Central memory CD8-positive, alpha-beta T cell (primary cell): ENCODE measurements at regions not wholly inside any gene's neighbourhood (a gene's known extent, or its start where the extent isn't known, plus 50 kb on each side); places are given as distances from the start of the nearest gene placed in this dataset.
"Not testable (repeated sequence)": the region's sequence is repeated elsewhere in the genome, so short reads cannot be mapped to it uniquely, and the experiment has no call there.

Experiments
- ATAC-seq: fragments of 150-1000 bp; cut with Tn5 transposase; replicated peaks from 2 replicates; pipeline ENCODE4 v1.10.0; 2022; ENCODE audit warnings: mild to moderate bottlenecking, moderate FRiP score, moderate number of reproducible peaks; ENCODE audit not compliant: poor library complexity, severe bottlenecking; ENCODE audit errors: extremely low read depth
- DNase-seq, 2 donors: peaks; one replicate each; pipeline ENCODE4 v3.0.0; 2021; ENCODE audit warnings: low spot score in 2 of 2
- H3K27ac Mint-ChIP-seq: one replicate; pipeline ENCODE4 v1.8.0; 2022; ENCODE audit warnings: low read depth, mild to moderate bottlenecking, moderate library complexity, mixed read lengths
- H3K27me3 Mint-ChIP-seq: one replicate; pipeline ENCODE4 v1.8.0; 2022; ENCODE audit warnings: mixed read lengths
- H3K36me3 Mint-ChIP-seq: one replicate; pipeline ENCODE4 v1.8.0; 2022; ENCODE audit warnings: mild to moderate bottlenecking, moderate library complexity, mixed read lengths; ENCODE audit not compliant: insufficient read depth
- H3K4me1 Mint-ChIP-seq: one replicate; pipeline ENCODE4 v1.8.0; 2022; ENCODE audit warnings: mixed read lengths
- H3K4me3 Mint-ChIP-seq: one replicate; pipeline ENCODE4 v1.8.0; 2022; ENCODE audit warnings: mild to moderate bottlenecking, moderate library complexity, mixed read lengths
- H3K9me3 Mint-ChIP-seq: one replicate; pipeline ENCODE4 v1.8.0; 2022; ENCODE audit warnings: mixed read lengths

GRCh38 chr5:20771338-20771737, 783.3 kb upstream of the CDH18 start:
- H3K4me3 Mint-ChIP-seq, H3K9me3 Mint-ChIP-seq, H3K36me3 Mint-ChIP-seq, H3K27ac Mint-ChIP-seq, ATAC-seq, DNase-seq, H3K27me3 Mint-ChIP-seq, H3K4me1 Mint-ChIP-seq: not testable (repeated sequence)

- not testable (repeated sequence) for H3K4me1 Mint-ChIP-seq, DNase-seq, ATAC-seq, H3K4me3 Mint-ChIP-seq, H3K27ac Mint-ChIP-seq, H3K36me3 Mint-ChIP-seq, H3K9me3 Mint-ChIP-seq, H3K27me3 Mint-ChIP-seq
These were observed 777.1 kb upstream of the CDH18 start for GRCh38 chr5:20765074-20765473.

- not testable (repeated sequence) for H3K27ac Mint-ChIP-seq, H3K4me3 Mint-ChIP-seq, H3K27me3 Mint-ChIP-seq, H3K36me3 Mint-ChIP-seq, DNase-seq, H3K4me1 Mint-ChIP-seq, H3K9me3 Mint-ChIP-seq, ATAC-seq
These were observed 771.5 kb upstream of the CDH18 start for GRCh38 chr5:20759459-20759858.

- not testable (repeated sequence) for H3K27me3 Mint-ChIP-seq, H3K27ac Mint-ChIP-seq, DNase-seq, H3K4me3 Mint-ChIP-seq, ATAC-seq, H3K9me3 Mint-ChIP-seq, H3K4me1 Mint-ChIP-seq, H3K36me3 Mint-ChIP-seq
These were observed 764.2 kb upstream of the CDH18 start for GRCh38 chr5:20752179-20752578.

- H3K4me1 Mint-ChIP-seq, DNase-seq, H3K27me3 Mint-ChIP-seq, ATAC-seq, H3K27ac Mint-ChIP-seq, H3K4me3 Mint-ChIP-seq, H3K36me3 Mint-ChIP-seq: not testable (repeated sequence)
- peaks cover 22% of the 10 kb centered on the region for H3K9me3 Mint-ChIP-seq
These were observed 747.7 kb upstream of the CDH18 start for GRCh38 chr5:20735715-20736114.

GRCh38 chr5:20732223-20732622, 744.2 kb upstream of the CDH18 start:
- H3K4me3 Mint-ChIP-seq, H3K4me1 Mint-ChIP-seq, H3K9me3 Mint-ChIP-seq, H3K27me3 Mint-ChIP-seq, ATAC-seq, H3K36me3 Mint-ChIP-seq, H3K27ac Mint-ChIP-seq, DNase-seq: not testable (repeated sequence)

- not testable (repeated sequence) for H3K4me3 Mint-ChIP-seq, DNase-seq, H3K36me3 Mint-ChIP-seq, H3K27me3 Mint-ChIP-seq, H3K27ac Mint-ChIP-seq, H3K9me3 Mint-ChIP-seq, H3K4me1 Mint-ChIP-seq, ATAC-seq
These were observed 733.3 kb upstream of the CDH18 start for GRCh38 chr5:20721286-20721685.

- not testable (repeated sequence) for H3K4me1 Mint-ChIP-seq, H3K36me3 Mint-ChIP-seq, H3K27me3 Mint-ChIP-seq, H3K4me3 Mint-ChIP-seq, H3K27ac Mint-ChIP-seq, DNase-seq, ATAC-seq
- H3K9me3 Mint-ChIP-seq = peaks cover 10% of the 10 kb centered on the region
These were observed 723.6 kb upstream of the CDH18 start for GRCh38 chr5:20711520-20712155.

- DNase-seq, H3K4me1 Mint-ChIP-seq, H3K9me3 Mint-ChIP-seq, H3K36me3 Mint-ChIP-seq, ATAC-seq, H3K27ac Mint-ChIP-seq, H3K27me3 Mint-ChIP-seq, H3K4me3 Mint-ChIP-seq: not testable (repeated sequence)
These were observed 719.6 kb upstream of the CDH18 start for GRCh38 chr5:20707634-20708033.

GRCh38 chr5:20694121-20694520, 706.1 kb upstream of the CDH18 start:
- Mint-ChIP-seq H3K9me3 (peaks cover 6% of the 10 kb centered on the region), H3K4me1 (no peaks in the 10 kb centered on the region), H3K27ac (no peak overlapping the region), H3K36me3 (no peaks in the 10 kb centered on the region), H3K27me3 (no peaks in the 10 kb centered on the region), H3K4me3 (no peak overlapping the region)
- ATAC-seq (no peak), DNase-seq (no peak)

GRCh38 chr5:20692913-20693312, 704.9 kb upstream of the CDH18 start:
- Mint-ChIP-seq H3K4me1 (no peaks in the 10 kb centered on the region), H3K9me3 (peaks cover 13% of the 10 kb centered on the region), H3K36me3 (no peaks in the 10 kb centered on the region), H3K27ac (no peak overlapping the region), H3K4me3 (no peak overlapping the region), H3K27me3 (no peaks in the 10 kb centered on the region)
- no peak for DNase-seq
- ATAC-seq = no peak

- no peak for ATAC-seq
- Mint-ChIP-seq H3K27me3 (no peaks in the 10 kb centered on the region), H3K4me1 (no peaks in the 10 kb centered on the region), H3K27ac (no peak overlapping the region), H3K36me3 (no peaks in the 10 kb centered on the region), H3K4me3 (no peak overlapping the region), H3K9me3 (peaks cover 34% of the 10 kb centered on the region)
- DNase-seq = no peak
These were observed 695.4 kb upstream of the CDH18 start for GRCh38 chr5:20683241-20683940.

- Mint-ChIP-seq H3K27ac (no peak overlapping the region), H3K9me3 (peaks cover 19% of the 10 kb centered on the region), H3K27me3 (no peaks in the 10 kb centered on the region), H3K4me1 (no peaks in the 10 kb centered on the region), H3K4me3 (no peak overlapping the region), H3K36me3 (no peaks in the 10 kb centered on the region)
- no peak for ATAC-seq
- DNase-seq = no peak
These were observed 692.8 kb upstream of the CDH18 start for GRCh38 chr5:20680718-20681302.
